ENCODE measurements at regions not wholly inside any gene's neighbourhood (a gene's known extent, or its start where the extent isn't known, plus 50 kb on each side); places are given as distances from the start of the nearest gene placed in this dataset.
A peak's percentile ranks its signal among the peaks of the same experiment; 100 is the strongest.

GRCh38 chr12:66944365-66944764, 265.5 kb upstream of the GRIP1 start:
- no peak for DNase-seq
- ATAC-seq: no peak
- intact Hi-C loops (cut with DNase I): no loop called here

GRCh38 chr12:66945189-66945817, 266.4 kb upstream of the GRIP1 start:
- ATAC-seq (no peak), DNase-seq (no peak)
- intact Hi-C loops (cut with DNase I): no loop called here

GRCh38 chr12:66947119-66947518, 268.2 kb upstream of the GRIP1 start:
- ATAC-seq: no peak

GRCh38 chr12:66952668-66953067, 273.8 kb upstream of the GRIP1 start:
- DNase-seq (no peak), ATAC-seq (no peak)
- intact Hi-C loops (cut with DNase I): no loop called here

More at GRCh38 chr12:66947119-66947518, 268.2 kb upstream of the GRIP1 start:
- DNase-seq: no peak
- intact Hi-C loops (cut with DNase I): no loop called here

GRCh38 chr12:66956300-66956699, 277.4 kb upstream of the GRIP1 start:
- DNase-seq: no peak
- intact Hi-C loops (cut with DNase I): no loop called here
- no peak for ATAC-seq

GRCh38 chr12:66959276-66959675, 280.4 kb upstream of the GRIP1 start:
- DNase-seq (no peak), ATAC-seq (no peak)
- intact Hi-C loops (cut with DNase I): no loop called here

GRCh38 chr12:66960006-66960405, 281.1 kb upstream of the GRIP1 start:
- DNase-seq (no peak), ATAC-seq (no peak)
- intact Hi-C loops (cut with DNase I): no loop called here

GRCh38 chr12:66960704-66961690, 282.1 kb upstream of the GRIP1 start:
- peak in 1 of 2 donors; percentile 91 for ATAC-seq
- intact Hi-C loops (cut with DNase I): no loop called here
- DNase-seq: no peak

GRCh38 chr12:66962290-66962689, 283.4 kb upstream of the GRIP1 start:
- intact Hi-C loops (cut with DNase I): no loop called here
- no peak for ATAC-seq
- no peak for DNase-seq

GRCh38 chr12:66963901-66964300, 285.0 kb upstream of the GRIP1 start:
- no peak for DNase-seq
- ATAC-seq: no peak
- intact Hi-C loops (cut with DNase I): no loop called here

GRCh38 chr12:66964629-66965028, 285.8 kb upstream of the GRIP1 start:
- no peak for ATAC-seq
- intact Hi-C loops (cut with DNase I): no loop called here

GRCh38 chr12:66965621-66966020, 286.7 kb upstream of the GRIP1 start:
- DNase-seq (no peak), ATAC-seq (no peak)
- intact Hi-C loops (cut with DNase I): no loop called here

More at GRCh38 chr12:66964629-66965028, 285.8 kb upstream of the GRIP1 start:
- DNase-seq: no peak

GRCh38 chr12:66971816-66972215, 292.9 kb upstream of the GRIP1 start:
- intact Hi-C loops (cut with DNase I): no loop called here
- no peak for ATAC-seq
- no peak for DNase-seq

- intact Hi-C loops (cut with DNase I): no loop called here
- DNase-seq: no peak
- no peak for ATAC-seq
These were observed 292.6 kb upstream of the CAND1 start for GRCh38 chr12:66976526-66976925.

GRCh38 chr12:66978802-66979201, 290.4 kb upstream of the CAND1 start:
- intact Hi-C loops (cut with DNase I): no loop called here
- ATAC-seq (no peak), DNase-seq (no peak)

- ATAC-seq: no peak
- intact Hi-C loops (cut with DNase I): no loop called here
- no peak for DNase-seq
These were observed 289.9 kb upstream of the CAND1 start for GRCh38 chr12:66979251-66979650.

GRCh38 chr12:66984077-66984476, 285.1 kb upstream of the CAND1 start:
- DNase-seq (no peak), ATAC-seq (no peak)
- intact Hi-C loops (cut with DNase I): no loop called here

GRCh38 chr12:66984962-66985361, 284.2 kb upstream of the CAND1 start:
- intact Hi-C loops (cut with DNase I): no loop called here
- DNase-seq: no peak
- no peak for ATAC-seq

- DNase-seq (no peak), ATAC-seq (no peak)
- intact Hi-C loops (cut with DNase I): no loop called here
These were observed 270.0 kb upstream of the CAND1 start for GRCh38 chr12:66999141-66999540.

GRCh38 chr12:67001251-67001650, 267.9 kb upstream of the CAND1 start:
- ATAC-seq: no peak
- intact Hi-C loops (cut with DNase I): no loop called here
- no peak for DNase-seq

GRCh38 chr12:67002720-67003119, 266.4 kb upstream of the CAND1 start:
- intact Hi-C loops (cut with DNase I): no loop called here
- ATAC-seq: no peak
- no peak for DNase-seq
